SK-N-SH treated with all-trans-retinoic acid at 6 μM for 48 hours (cell line): ENCODE measurements at regions not wholly inside any gene's neighbourhood (a gene's known extent, or its start where the extent isn't known, plus 50 kb on each side); places are given as distances from the start of the nearest gene placed in this dataset.

Source experiments
- ATAC-seq: fragments of 200-7000 bp; cut with Tn5 transposase; 3 replicates; pipeline ENCODE4 v1.9.1; 2020; ENCODE audit warnings: mild to moderate bottlenecking, moderate library complexity
- ARNTL ChIP-seq: fragments of 450-650 bp; formaldehyde crosslinking; IDR thresholded peaks from 2 replicates; pipeline ENCODE4 v1.5.0; 2020; ENCODE audit warnings: low read depth, mild to moderate bottlenecking, moderate library complexity, borderline replicate concordance
- BACH2 ChIP-seq: fragments of 250-450 bp; sonication (Bioruptor Pico); IDR thresholded peaks from 2 replicates; pipeline ENCODE4 v1.9.0; 2021; ENCODE audit warnings: mild to moderate bottlenecking, borderline replicate concordance
- CREB5 ChIP-seq: fragments of 250-450 bp; sonication (Bioruptor Pico); IDR thresholded peaks from 2 replicates; pipeline ENCODE4 v1.5.1; 2020; ENCODE audit warnings: low read depth, mild to moderate bottlenecking, moderate library complexity
- CSDC2 ChIP-seq: fragments of 250-450 bp; sonication (Bioruptor Pico); IDR thresholded peaks from 2 replicates; pipeline ENCODE4 v1.5.0; 2020; ENCODE audit warnings: mild to moderate bottlenecking, moderate library complexity
- CSRNP3 ChIP-seq: fragments of 250-450 bp; sonication (Bioruptor Pico); IDR thresholded peaks from 2 replicates; pipeline ENCODE4 v1.5.1; 2021; ENCODE audit warnings: mild to moderate bottlenecking, moderate library complexity
- ESRRG ChIP-seq: fragments of 250-450 bp; sonication (Bioruptor Pico); IDR thresholded peaks from 2 replicates; pipeline ENCODE4 v1.6.1; 2021; ENCODE audit warnings: mild to moderate bottlenecking
- GLIS3 ChIP-seq: fragments of 250-450 bp; sonication (Bioruptor Pico); IDR thresholded peaks from 2 replicates; pipeline ENCODE4 v1.5.0; 2020; ENCODE audit warnings: mild to moderate bottlenecking, moderate library complexity
- ISL1 ChIP-seq: fragments of 250-450 bp; sonication (Bioruptor Pico); IDR thresholded peaks from 2 replicates; pipeline ENCODE4 v2.1.2; 2022; ENCODE audit warnings: mild to moderate bottlenecking, moderate library complexity
- OSR1 ChIP-seq: fragments of 250-450 bp; sonication (Bioruptor Pico); IDR thresholded peaks from 2 replicates; pipeline ENCODE4 v1.8.0; 2022; ENCODE audit warnings: moderate library complexity, mild to moderate bottlenecking, inconsistent platforms
- PATZ1 ChIP-seq: fragments of 250-450 bp; sonication (Bioruptor Pico); IDR thresholded peaks from 2 replicates; pipeline ENCODE4 v1.8.0; 2020; ENCODE audit warnings: mild to moderate bottlenecking, moderate library complexity, borderline replicate concordance
- POU6F1 ChIP-seq: fragments of 250-450 bp; sonication (Bioruptor Pico); IDR thresholded peaks from 2 replicates; pipeline ENCODE4 v1.8.0; 2021; ENCODE audit warnings: low read depth, mild to moderate bottlenecking, moderate library complexity, borderline replicate concordance
- PPARA ChIP-seq: fragments of 250-450 bp; sonication (Bioruptor Pico); IDR thresholded peaks from 2 replicates; pipeline ENCODE4 v1.5.0; 2020; ENCODE audit warnings: mild to moderate bottlenecking, borderline replicate concordance
- RARB ChIP-seq: fragments of 250-450 bp; sonication (Bioruptor Pico); IDR thresholded peaks from 2 replicates; pipeline ENCODE4 v1.8.0; 2021; ENCODE audit warnings: mild to moderate bottlenecking, moderate library complexity
- SNAI2 ChIP-seq: fragments of 250-450 bp; sonication (Bioruptor Pico); IDR thresholded peaks from 2 replicates; pipeline ENCODE4 v1.5.0; 2020; ENCODE audit warnings: mild to moderate bottlenecking, moderate library complexity
- TCF4 ChIP-seq: fragments of 250-450 bp; sonication (Bioruptor Pico); IDR thresholded peaks from 2 replicates; pipeline ENCODE4 v1.8.0; 2021; ENCODE audit warnings: mild to moderate bottlenecking, moderate library complexity, borderline replicate concordance
- TSHZ2 ChIP-seq: fragments of 250-450 bp; sonication (Bioruptor Pico); IDR thresholded peaks from 2 replicates; pipeline ENCODE4 v1.5.0; 2020; ENCODE audit warnings: mild to moderate bottlenecking, moderate library complexity
- ZFP3 ChIP-seq: fragments of 250-450 bp; sonication (Bioruptor Pico); IDR thresholded peaks from 2 replicates; pipeline ENCODE4 v1.5.0; 2020; ENCODE audit warnings: mild to moderate bottlenecking, moderate library complexity
- ZNF565 ChIP-seq: fragments of 450-650 bp; formaldehyde crosslinking; conservative IDR thresholded peaks from 2 replicates; pipeline ENCODE4 v1.5.0; 2020; ENCODE audit warnings: low read depth, mild to moderate bottlenecking, moderate library complexity
- ZNF70 ChIP-seq: fragments of 450-650 bp; formaldehyde crosslinking; IDR thresholded peaks from 2 replicates; pipeline ENCODE4 v1.5.0; 2020; ENCODE audit warnings: mild to moderate bottlenecking, moderate library complexity
- ZNF8 ChIP-seq: fragments of 450-650 bp; formaldehyde crosslinking; IDR thresholded peaks from 2 replicates; pipeline ENCODE4 v1.5.0; 2020; ENCODE audit warnings: mild to moderate bottlenecking, moderate library complexity

GRCh38 chr4:60266505-60266904, 933.6 kb upstream of the ADGRL3 start (continued):
- TF ChIP-seq CSRNP3 (CRISPR knock-in tag) (no peak), TSHZ2 (no peak), PPARA (CRISPR knock-in tag) (no peak), ARNTL (CRISPR knock-in tag) (no peak), ZNF8 (CRISPR knock-in tag) (no peak)

GRCh38 chr4:60296386-60296785, 903.7 kb upstream of the ADGRL3 start:
- ATAC-seq = no peak
- no peak for TF ChIP-seq OSR1
- no peak for TF ChIP-seq ZNF8 (CRISPR knock-in tag)
- TF ChIP-seq TCF4 = no peak
- no peak for TF ChIP-seq PATZ1
- TF ChIP-seq ZFP3 = no peak
- TF ChIP-seq ZNF565 (CRISPR knock-in tag) = no peak

GRCh38 chr4:60313611-60314178, 886.4 kb upstream of the ADGRL3 start:
- ATAC-seq = no peak
- TF ChIP-seq OSR1 = no peak
- no peak for TF ChIP-seq CSDC2
- no peak for TF ChIP-seq ZFP3
- TF ChIP-seq ISL1 (CRISPR knock-in tag) = no peak
- no peak for TF ChIP-seq ZNF565 (CRISPR knock-in tag)
- no peak for TF ChIP-seq ZNF70
- no peak for TF ChIP-seq CSRNP3 (CRISPR knock-in tag)
- no peak for TF ChIP-seq ESRRG (CRISPR knock-in tag)
- TF ChIP-seq TSHZ2 = no peak
- TF ChIP-seq PATZ1 = no peak
- no peak for TF ChIP-seq GLIS3
- no peak for TF ChIP-seq TCF4
- TF ChIP-seq SNAI2 = no peak
- TF ChIP-seq CREB5 (CRISPR knock-in tag) = no peak
- TF ChIP-seq POU6F1 = no peak
- TF ChIP-seq BACH2 (CRISPR knock-in tag) = no peak
- TF ChIP-seq RARB (CRISPR knock-in tag) = no peak
